ENCODE measurements at regions not wholly inside any gene's neighbourhood (a gene's known extent, or its start where the extent isn't known, plus 50 kb on each side); places are given as distances from the start of the nearest gene placed in this dataset.

DNA sequence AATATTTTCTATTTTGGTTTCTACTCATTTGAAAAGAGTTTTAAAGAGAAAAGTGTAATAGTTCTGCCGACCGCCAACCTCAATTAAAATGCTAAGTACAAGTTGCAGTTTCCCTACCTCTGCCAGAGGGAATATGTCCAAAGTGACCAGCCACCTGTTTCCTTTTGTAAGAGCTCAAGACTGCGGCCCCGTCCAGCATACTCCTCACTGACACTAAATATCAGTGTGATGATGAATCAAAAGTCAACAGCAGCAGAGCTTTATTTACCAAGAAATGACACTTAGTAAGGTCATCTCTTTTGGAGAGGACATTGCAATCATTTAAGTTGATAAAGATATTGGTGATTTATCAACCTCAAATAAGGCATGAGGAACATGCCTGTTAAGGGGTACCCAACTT is 57.4 kb upstream of the NRIP1 start:
- H2AFZ ChIP-seq (replicated peaks) = no peak overlapping the region
- H3K36me3 ChIP-seq = no peaks in the 10 kb centered on the region
- no peak overlapping the region for H3K4me2 ChIP-seq
- Mint-ChIP-seq H3K4me3 (no peak overlapping the region), H3K4me1 (peaks cover 12% of the 10 kb centered on the region), H3K9me3 (peaks cover 2% of the 10 kb centered on the region), H3K36me3 (no peaks in the 10 kb centered on the region), H3K27me3 (ENCODE audit: insufficient read depth, low read depth) (peaks cover 4% of the 10 kb centered on the region), H3K27ac (no peak overlapping the region)
- no peak overlapping the region for H3K9ac ChIP-seq
- peaks cover 7% of the 10 kb centered on the region for H3F3A ChIP-seq (ENCODE audit: low read depth)
- H3K4me3 ChIP-seq = no peak overlapping the region
- peaks cover 19% of the 10 kb centered on the region for H3K4me1 ChIP-seq
- no peaks in the 10 kb centered on the region for H3K79me2 ChIP-seq (ENCODE audit: low read depth)
- DNase-seq (ENCODE audit: low spot score) = no peak
- no peaks in the 10 kb centered on the region for H3K9me3 ChIP-seq (ENCODE audit: low read depth)
- TF ChIP-seq EZH2phosphoT487 (IDR thresholded peaks at IDR 0.05) = no peak
- no peak for TF ChIP-seq EZH2 (IDR thresholded peaks at IDR 0.05)
- TF ChIP-seq, protein P1, sequence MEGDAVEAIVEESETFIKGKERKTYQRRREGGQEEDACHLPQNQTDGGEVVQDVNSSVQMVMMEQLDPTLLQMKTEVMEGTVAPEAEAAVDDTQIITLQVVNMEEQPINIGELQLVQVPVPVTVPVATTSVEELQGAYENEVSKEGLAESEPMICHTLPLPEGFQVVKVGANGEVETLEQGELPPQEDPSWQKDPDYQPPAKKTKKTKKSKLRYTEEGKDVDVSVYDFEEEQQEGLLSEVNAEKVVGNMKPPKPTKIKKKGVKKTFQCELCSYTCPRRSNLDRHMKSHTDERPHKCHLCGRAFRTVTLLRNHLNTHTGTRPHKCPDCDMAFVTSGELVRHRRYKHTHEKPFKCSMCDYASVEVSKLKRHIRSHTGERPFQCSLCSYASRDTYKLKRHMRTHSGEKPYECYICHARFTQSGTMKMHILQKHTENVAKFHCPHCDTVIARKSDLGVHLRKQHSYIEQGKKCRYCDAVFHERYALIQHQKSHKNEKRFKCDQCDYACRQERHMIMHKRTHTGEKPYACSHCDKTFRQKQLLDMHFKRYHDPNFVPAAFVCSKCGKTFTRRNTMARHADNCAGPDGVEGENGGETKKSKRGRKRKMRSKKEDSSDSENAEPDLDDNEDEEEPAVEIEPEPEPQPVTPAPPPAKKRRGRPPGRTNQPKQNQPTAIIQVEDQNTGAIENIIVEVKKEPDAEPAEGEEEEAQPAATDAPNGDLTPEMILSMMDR (IDR thresholded peaks at IDR 0.05) = no peak
- no peaks in the 10 kb centered on the region for H3K27me3 ChIP-seq
- H4K20me1 ChIP-seq (ENCODE audit: low read depth) = no peaks in the 10 kb centered on the region
- no peak overlapping the region for H3K27ac ChIP-seq

DNA sequence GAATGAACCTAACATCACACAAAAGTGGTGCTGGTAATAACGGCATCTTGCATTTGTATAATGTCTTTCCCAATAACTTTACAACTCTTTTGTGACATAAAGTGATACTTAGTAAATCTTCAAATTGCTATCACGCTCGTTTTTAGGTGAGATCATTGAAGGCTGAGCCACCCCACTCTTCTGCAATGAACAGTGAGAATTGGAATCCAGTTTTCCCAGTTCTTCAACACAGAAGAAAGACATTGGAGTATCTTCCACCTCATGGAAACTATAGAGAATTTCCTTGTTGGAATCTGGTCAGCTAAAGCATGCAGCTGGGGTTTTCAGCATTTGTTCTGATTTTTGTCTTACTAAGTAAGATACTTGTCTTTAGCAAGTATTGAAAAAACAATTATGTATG is 59.9 kb upstream of the NRIP1 start:
- peaks cover 19% of the 10 kb centered on the region for H3K4me1 ChIP-seq
- H3K4me3 Mint-ChIP-seq = no peak overlapping the region
- DNase-seq (ENCODE audit: low spot score) = no peak
- H3K36me3 Mint-ChIP-seq = peaks cover 2% of the 10 kb centered on the region
- H3K27ac ChIP-seq = no peak overlapping the region
- no peak overlapping the region for H3K4me3 ChIP-seq
- H3K9me3 Mint-ChIP-seq = peaks cover 8% of the 10 kb centered on the region
- no peaks in the 10 kb centered on the region for H3K27me3 ChIP-seq
- no peak overlapping the region for H3K9ac ChIP-seq
- no peaks in the 10 kb centered on the region for H3K36me3 ChIP-seq
- peaks cover 7% of the 10 kb centered on the region for H3F3A ChIP-seq (ENCODE audit: low read depth)
- no peak overlapping the region for H2AFZ ChIP-seq (replicated peaks)
- TF ChIP-seq, protein P1 (IDR thresholded peaks at IDR 0.05) = no peak
- TF ChIP-seq EZH2 (IDR thresholded peaks at IDR 0.05) (no peak), EZH2phosphoT487 (IDR thresholded peaks at IDR 0.05) (no peak)
- peaks cover 12% of the 10 kb centered on the region for H3K4me1 Mint-ChIP-seq
- no peaks in the 10 kb centered on the region for H3K9me3 ChIP-seq (ENCODE audit: low read depth)
- H3K27ac Mint-ChIP-seq = no peak overlapping the region
- H3K4me2 ChIP-seq = no peak overlapping the region
- peaks cover 2% of the 10 kb centered on the region for H3K27me3 Mint-ChIP-seq (ENCODE audit: insufficient read depth, low read depth)
- H4K20me1 ChIP-seq (ENCODE audit: low read depth) = no peaks in the 10 kb centered on the region
- H3K79me2 ChIP-seq (ENCODE audit: low read depth) = no peaks in the 10 kb centered on the region

DNA sequence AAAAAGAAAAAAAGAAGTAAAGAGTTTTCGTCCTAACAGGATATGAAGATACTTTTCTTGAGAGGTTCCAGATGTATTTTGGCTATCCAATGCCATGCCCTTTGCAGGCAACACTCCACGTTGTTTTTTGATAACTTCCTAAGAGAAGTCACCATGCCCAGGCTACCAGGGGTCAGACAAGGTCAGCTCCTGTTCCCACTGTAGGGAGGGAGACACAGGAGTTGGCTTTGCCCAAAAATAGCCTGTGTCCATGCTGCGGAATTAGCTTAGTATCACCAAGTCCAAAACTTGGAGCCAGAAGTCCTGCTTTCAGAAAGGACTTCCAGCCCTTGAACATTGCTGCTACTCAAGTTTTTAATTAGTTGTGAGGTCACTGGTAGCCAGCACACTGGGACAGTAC is 62.1 kb upstream of the NRIP1 start:
- Histone ChIP-seq H3F3A (ENCODE audit: low read depth) (no peaks in the 10 kb centered on the region), H3K27me3 (no peaks in the 10 kb centered on the region), H3K4me3 (no peak overlapping the region), H3K9ac (no peak overlapping the region), H3K4me2 (no peak overlapping the region), H2AFZ (replicated peaks) (no peak overlapping the region), H4K20me1 (ENCODE audit: low read depth) (no peaks in the 10 kb centered on the region), H3K27ac (no peak overlapping the region), H3K79me2 (ENCODE audit: low read depth) (no peaks in the 10 kb centered on the region), H3K4me1 (peaks cover 19% of the 10 kb centered on the region), H3K9me3 (ENCODE audit: low read depth) (no peaks in the 10 kb centered on the region), H3K36me3 (no peaks in the 10 kb centered on the region)
- Mint-ChIP-seq H3K9me3 (peaks cover 11% of the 10 kb centered on the region), H3K36me3 (peaks cover 2% of the 10 kb centered on the region), H3K27ac (no peak overlapping the region), H3K27me3 (ENCODE audit: insufficient read depth, low read depth) (no peaks in the 10 kb centered on the region), H3K4me3 (no peak overlapping the region), H3K4me1 (peaks cover 7% of the 10 kb centered on the region)
- no peak for DNase-seq (ENCODE audit: low spot score)
- TF ChIP-seq EZH2 (IDR thresholded peaks at IDR 0.05) (no peak), EZH2phosphoT487 (IDR thresholded peaks at IDR 0.05) (no peak)
- TF ChIP-seq, protein P1 (IDR thresholded peaks at IDR 0.05) = no peak

Measured in neural progenitor cell (in vitro differentiated cells).